HG02884 (cell line): ENCODE measurements at regions not wholly inside any gene's neighbourhood (a gene's known extent, or its start where the extent isn't known, plus 50 kb on each side); places are given as distances from the start of the nearest gene placed in this dataset.
"Not testable (repeated sequence)": the region's sequence is repeated elsewhere in the genome, so short reads cannot be mapped to it uniquely, and the experiment has no call there.

Source experiments
- ATAC-seq: cut with Tn5 transposase; IDR thresholded peaks from one replicate; pipeline ENCODE4 v1.9.1; 2021; ENCODE audit warnings: mild to moderate bottlenecking, moderate library complexity; ENCODE audit not compliant: unreplicated experiment

DNA sequence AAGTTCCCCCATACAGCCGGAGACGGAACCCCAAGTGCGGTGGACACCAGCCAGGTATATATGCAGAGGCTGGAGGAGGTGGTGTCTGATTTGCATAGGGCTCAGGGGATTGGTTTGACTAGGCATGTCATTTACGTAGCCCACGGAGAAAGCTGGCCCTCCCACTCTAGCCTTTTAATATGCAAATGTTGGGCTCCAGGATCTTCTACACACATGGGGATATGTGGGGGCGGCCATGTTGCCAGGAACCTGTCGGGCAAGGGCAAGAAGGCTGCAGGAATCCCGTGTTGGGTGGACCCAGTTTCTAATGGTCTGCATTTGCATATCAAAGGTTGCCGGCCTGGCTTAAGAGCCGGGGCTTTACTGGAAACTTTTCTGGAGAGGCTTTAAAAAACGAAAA lies 57.4 kb downstream of the FTHL17 start:
- ATAC-seq = not testable (repeated sequence)

- no peak for ATAC-seq
These were observed 59.3 kb downstream of the FTHL17 start for GRCh38 chrX:31012509-31013025.

- no peak for ATAC-seq
These were observed 64.5 kb downstream of the FTHL17 start for GRCh38 chrX:31007321-31007720.

- no peak for ATAC-seq
These were observed 65.8 kb downstream of the FTHL17 start for GRCh38 chrX:31006027-31006426.

DNA sequence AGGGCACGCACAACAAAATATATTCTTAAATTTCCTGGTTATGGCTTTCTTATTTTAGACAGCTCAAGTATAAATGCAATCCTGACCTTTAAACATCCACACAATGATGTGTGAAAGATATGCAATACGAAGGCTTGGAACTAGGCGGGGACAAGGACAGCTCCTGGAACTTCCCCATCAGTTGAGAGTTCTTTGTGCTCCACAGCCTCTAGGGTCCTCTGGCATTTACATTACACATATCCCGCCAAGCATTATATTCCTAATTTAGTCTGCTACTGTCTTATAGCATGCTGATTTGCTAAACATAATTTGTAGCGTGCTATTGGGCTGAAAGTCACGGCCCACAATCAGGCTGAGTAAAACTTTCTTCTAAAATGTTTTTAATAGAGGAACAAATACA lies 74.4 kb downstream of the FTHL17 start:
- ATAC-seq = no peak

GRCh38 chrX:30995705-30996104 lies 76.1 kb downstream of the FTHL17 start:
- no peak for ATAC-seq

- ATAC-seq = no peak
These were observed 76.7 kb downstream of the FTHL17 start for GRCh38 chrX:30995060-30995700.

GRCh38 chrX:30994018-30994417 lies 77.8 kb downstream of the FTHL17 start:
- not testable (repeated sequence) for ATAC-seq

DNA sequence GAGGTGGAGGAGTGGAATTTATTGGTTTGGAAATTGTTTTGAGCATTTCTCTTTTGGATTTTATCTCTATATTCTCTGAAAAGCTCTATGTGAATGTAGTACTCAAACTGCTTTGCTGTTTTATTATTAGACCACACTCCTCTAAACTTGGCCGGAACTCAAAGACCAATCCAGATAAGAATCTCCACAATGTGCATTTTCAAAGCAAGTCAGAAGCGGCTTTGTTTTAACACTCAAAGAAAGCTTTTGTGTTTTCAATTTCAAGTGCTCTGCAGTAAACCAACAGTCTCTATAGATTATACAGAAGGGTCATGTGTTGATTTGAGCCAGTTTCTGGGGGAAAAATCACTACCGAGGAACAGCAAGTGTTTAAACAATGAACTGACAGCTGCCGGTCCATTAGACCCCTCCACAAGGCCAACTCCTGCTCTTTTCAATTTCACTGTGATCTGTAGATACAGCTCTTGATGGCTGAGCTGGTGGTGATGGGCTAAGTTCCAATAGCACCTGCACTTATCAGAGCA lies 79.4 kb downstream of the FTHL17 start:
- ATAC-seq = no peak

DNA sequence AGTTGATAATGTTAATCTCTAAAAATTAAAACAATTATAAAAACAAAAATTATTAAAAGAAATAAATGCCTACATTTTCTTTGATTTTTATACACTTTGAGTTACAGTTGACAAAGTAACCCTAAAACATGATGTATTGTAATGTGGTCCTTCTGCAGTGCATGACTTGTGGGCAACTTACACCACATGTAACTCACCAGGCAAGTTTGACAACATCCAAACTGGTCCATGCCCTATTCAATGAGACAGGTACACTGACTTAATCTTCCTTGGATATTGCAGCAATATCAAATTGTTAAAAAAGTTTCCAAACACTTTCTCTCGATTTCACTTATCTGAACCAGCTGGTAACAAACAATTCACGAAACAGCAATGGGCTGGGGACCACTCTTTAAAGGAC lies 81.5 kb downstream of the FTHL17 start:
- ATAC-seq = no peak

GRCh38 chrX:30982467-30982866 lies 89.4 kb downstream of the FTHL17 start:
- ATAC-seq = no peak

GRCh38 chrX:30981968-30982367 lies 89.9 kb downstream of the FTHL17 start:
- ATAC-seq = no peak

DNA sequence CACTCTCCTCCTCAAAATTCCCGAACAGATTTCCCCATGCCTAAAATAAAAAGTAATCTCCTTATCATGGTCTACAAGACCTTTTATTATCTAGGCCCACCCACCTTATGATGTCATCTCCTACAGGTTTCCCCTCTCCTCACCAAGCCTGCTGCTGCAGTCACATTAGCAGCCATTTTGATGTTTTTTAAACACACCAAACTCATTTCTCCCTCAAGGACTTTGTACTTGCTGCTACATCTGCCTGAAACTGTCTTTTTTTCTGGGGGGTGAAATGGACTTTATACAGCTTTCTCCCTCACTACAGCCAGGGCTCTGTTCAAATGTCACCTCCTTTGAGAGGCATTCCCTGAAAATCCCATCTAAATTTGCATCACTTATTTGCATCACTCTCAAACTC lies 90.2 kb upstream of the TAB3 start:
- ATAC-seq = no peak

- ATAC-seq = no peak
These were observed 86.4 kb upstream of the TAB3 start for GRCh38 chrX:30975467-30975866.

GRCh38 chrX:30973784-30974427 lies 84.9 kb upstream of the TAB3 start:
- ATAC-seq = no peak

GRCh38 chrX:30971774-30972603 lies 82.9 kb upstream of the TAB3 start:
- ATAC-seq = peak; percentile 94

- no peak for ATAC-seq
These were observed 78.5 kb upstream of the TAB3 start for GRCh38 chrX:30967516-30967915.

DNA sequence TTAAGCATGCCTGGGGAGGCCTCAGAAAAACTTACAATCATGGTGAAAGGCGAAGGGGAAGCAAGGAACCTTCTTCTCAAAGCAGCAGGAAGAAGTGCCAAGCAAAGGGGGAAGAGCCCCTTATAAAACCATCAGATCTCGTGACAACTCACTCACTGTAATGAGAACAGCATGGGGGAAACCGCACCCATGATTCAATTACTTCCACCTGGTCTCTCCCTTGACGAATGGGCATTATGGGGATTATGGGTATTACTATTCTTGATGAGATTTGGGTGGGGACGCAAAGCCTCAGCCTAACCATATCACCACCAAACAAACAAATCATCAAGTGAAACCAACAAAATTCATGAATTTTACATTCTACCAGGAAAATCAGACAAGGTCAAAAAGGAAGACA lies 76.7 kb upstream of the TAB3 start:
- ATAC-seq = no peak

DNA sequence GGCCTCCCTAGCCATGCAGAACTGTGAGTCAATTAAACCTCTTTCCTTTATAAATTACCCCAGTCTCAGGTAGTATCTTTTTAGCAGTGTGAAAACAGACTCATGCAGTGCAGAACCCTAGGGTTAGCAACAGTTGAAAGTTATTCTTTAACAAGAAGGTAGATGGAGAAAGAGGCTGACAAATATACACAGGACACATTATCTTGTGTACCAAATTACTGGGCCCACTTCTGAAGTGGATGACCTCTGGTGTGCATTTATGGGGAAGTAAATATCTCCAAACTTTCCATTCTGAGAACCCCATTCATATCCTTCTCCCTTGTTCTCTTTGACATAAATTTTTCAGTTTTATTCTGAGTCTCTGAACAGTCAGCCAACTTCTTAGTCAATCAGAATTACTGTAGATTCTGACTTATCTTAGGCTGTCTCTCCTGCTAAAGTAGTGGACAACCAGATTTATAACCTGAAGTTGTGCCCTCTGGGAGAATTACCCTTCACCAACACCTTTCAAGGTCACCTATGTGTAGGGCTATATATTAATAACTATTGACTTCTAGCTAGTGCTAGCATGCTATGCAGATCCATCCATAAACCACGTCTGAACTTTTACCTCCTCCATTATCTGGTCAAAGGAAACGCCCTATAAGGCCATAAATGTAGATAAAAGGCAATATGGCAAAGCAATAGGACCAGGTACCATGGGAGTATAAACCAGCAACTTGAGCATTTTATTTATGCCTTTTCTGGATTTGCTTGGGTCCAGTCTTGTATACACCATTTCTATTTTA lies 72.5 kb upstream of the TAB3 start:
- ATAC-seq = no peak

- no peak for ATAC-seq
These were observed 68.7 kb upstream of the TAB3 start for GRCh38 chrX:30957753-30958152.

DNA sequence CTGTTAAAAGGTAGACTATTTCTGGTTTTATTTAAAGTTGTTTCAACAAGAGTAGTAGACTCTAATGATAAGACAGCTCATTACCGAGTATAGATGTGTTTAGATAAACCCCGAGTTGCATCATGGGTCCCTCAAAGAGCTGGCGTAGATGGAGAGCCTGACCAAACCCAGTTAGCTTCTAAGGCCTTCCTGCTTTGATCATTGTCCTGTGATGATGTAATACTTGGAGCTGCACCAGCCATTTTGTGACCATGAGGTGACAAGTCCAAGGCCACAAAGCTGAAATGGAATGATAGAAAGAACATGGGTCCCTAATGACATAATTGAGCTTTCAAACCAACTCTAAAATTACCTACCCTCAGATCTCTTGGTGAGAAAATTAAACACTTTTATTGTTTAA lies 66.6 kb upstream of the TAB3 start:
- no peak for ATAC-seq
